ENCODE measurements at regions not wholly inside any gene's neighbourhood (a gene's known extent, or its start where the extent isn't known, plus 50 kb on each side); places are given as distances from the start of the nearest gene placed in this dataset.

DNA sequence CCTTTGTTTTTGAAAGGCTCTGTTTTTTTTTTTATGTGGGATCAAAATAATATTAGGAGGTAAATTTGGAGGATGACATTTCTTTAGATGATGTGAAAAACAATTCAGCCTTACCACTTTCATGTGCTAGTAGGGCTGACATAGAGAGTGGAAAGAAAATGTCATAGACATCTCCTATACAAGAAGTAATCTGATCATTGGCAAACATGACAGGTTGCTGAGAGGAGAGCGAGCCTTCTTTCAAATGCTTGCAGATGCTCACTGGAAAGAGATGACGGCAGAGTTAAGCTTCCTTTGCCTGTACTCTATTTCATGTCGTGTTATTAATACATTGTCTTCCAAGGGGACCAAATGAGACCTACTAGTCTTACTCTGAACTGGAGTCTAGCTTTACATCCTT is 160.1 kb upstream of the DAP start:
- H3K27me3 ChIP-seq (ENCODE audit: control insufficient read depth in 1 of 2, insufficient read depth in 2 of 2, low read length in 2 of 2) = no peaks in the 10 kb centered on the region
- POLR2A ChIA-PET = no interaction called here

DNA sequence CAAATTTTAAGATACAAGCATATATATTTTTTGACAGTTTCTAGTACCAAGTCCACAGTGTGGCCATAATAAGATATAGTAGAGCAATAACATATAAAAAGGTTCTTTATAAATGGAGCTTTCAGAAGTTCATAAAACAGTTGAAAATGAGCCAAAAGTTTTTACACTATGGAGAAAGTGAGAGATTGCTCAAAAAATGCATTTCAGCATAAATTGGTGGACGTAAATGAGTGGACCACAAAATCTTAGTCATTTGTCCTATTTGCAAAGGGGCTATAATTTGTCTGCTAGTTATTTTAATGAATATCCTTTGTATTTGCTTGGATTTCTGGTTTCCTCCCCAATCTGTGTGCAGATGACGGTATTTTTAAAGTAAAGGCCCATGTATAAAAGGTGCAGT is 159.4 kb upstream of the DAP start:
- no peaks in the 10 kb centered on the region for H3K36me3 Mint-ChIP-seq (ENCODE audit: low read depth)
- CTCF ChIA-PET = no interaction called here
- ATAC-seq (ENCODE audit: poor library complexity) = no peak

More for the DNA sequence above, 160.1 kb upstream of the DAP start:
- no peak overlapping the region for H3K27ac ChIP-seq (ENCODE audit: low read depth in 1 of 2, low read length in 2 of 2)
- Mint-ChIP-seq H3K36me3 (ENCODE audit: low read depth) (no peaks in the 10 kb centered on the region), H3K27ac (no peak overlapping the region), H3K9me3 (peaks cover 2% of the 10 kb centered on the region), H3K4me1 (ENCODE audit: low read depth) (no peaks in the 10 kb centered on the region), H3K27me3 (peaks cover 44% of the 10 kb centered on the region), H3K4me3 (no peak overlapping the region)
- no peak overlapping the region for H3K4me3 ChIP-seq (ENCODE audit: low read length)
- intact Hi-C loops (cut with DNase I, micrococcal nuclease) = no loop called here
- DNase-seq (no peak), ATAC-seq (ENCODE audit: poor library complexity) (no peak)
- H3K36me3 ChIP-seq (ENCODE audit: insufficient read depth, low read length) = no peaks in the 10 kb centered on the region
- no peaks in the 10 kb centered on the region for H3K4me1 ChIP-seq (ENCODE audit: insufficient read depth, low read length)
- CTCF ChIA-PET = no interaction called here
- no peaks in the 10 kb centered on the region for H3K9me3 ChIP-seq (ENCODE audit: control insufficient read depth in 1 of 2, insufficient read depth in 1 of 2, low read length in 2 of 2)
- TF ChIP-seq, protein P1, sequence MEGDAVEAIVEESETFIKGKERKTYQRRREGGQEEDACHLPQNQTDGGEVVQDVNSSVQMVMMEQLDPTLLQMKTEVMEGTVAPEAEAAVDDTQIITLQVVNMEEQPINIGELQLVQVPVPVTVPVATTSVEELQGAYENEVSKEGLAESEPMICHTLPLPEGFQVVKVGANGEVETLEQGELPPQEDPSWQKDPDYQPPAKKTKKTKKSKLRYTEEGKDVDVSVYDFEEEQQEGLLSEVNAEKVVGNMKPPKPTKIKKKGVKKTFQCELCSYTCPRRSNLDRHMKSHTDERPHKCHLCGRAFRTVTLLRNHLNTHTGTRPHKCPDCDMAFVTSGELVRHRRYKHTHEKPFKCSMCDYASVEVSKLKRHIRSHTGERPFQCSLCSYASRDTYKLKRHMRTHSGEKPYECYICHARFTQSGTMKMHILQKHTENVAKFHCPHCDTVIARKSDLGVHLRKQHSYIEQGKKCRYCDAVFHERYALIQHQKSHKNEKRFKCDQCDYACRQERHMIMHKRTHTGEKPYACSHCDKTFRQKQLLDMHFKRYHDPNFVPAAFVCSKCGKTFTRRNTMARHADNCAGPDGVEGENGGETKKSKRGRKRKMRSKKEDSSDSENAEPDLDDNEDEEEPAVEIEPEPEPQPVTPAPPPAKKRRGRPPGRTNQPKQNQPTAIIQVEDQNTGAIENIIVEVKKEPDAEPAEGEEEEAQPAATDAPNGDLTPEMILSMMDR (IDR thresholded peaks at IDR 0.05) = no peak

DNA sequence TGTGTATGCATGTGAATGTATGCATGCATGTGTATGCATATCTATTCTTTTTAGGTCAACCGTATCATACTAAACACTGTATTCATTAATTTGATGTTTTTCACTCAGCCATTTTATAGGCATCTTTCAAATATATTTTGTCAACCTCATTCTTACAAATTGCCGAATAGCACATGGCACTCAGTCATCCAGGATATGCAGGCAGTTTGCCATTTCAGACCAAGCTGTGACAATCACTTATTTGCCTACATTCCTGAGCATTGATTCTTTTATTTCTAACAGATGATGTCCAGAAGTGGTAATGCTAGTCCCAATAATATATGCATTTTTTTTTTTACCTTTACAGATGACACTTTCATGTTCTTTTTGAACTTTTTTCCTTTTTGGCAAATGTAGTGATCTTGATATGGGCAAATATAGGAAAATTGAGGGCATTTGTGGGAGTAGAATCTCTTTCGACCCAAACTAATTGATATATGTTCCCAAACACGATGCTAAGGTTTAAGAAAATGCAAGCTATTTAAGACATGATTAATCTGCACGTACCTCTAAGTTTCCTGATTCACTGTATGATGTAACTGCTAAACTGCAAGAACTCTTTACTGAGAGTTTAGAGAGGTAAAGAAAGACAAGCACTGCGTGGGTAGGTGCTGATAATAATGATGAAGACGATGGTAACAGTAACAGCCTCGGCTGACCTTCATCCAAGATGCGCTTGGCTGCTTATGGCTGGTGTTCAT is 153.9 kb upstream of the DAP start:
- Mint-ChIP-seq H3K9me3 (no peaks in the 10 kb centered on the region), H3K36me3 (ENCODE audit: low read depth) (no peaks in the 10 kb centered on the region), H3K4me3 (no peak overlapping the region), H3K27ac (no peak overlapping the region), H3K4me1 (ENCODE audit: low read depth) (no peaks in the 10 kb centered on the region), H3K27me3 (peaks cover 28% of the 10 kb centered on the region)
- H3K27me3 ChIP-seq (ENCODE audit: control insufficient read depth in 1 of 2, insufficient read depth in 2 of 2, low read length in 2 of 2) = peaks cover 0 to 9% of the 10 kb centered on the region in 2 experiments
- CTCF ChIA-PET = no interaction called here
- H3K4me1 ChIP-seq (ENCODE audit: insufficient read depth, low read length) = no peaks in the 10 kb centered on the region
- ATAC-seq (ENCODE audit: poor library complexity) = no peak
- intact Hi-C loops (cut with DNase I, micrococcal nuclease) = no loop called here
- H3K36me3 ChIP-seq (ENCODE audit: insufficient read depth, low read length) = no peaks in the 10 kb centered on the region
- POLR2A ChIA-PET = no interaction called here
- H3K4me3 ChIP-seq (ENCODE audit: low read length) = no peak overlapping the region
- no peak overlapping the region for H3K27ac ChIP-seq (ENCODE audit: low read depth in 1 of 2, low read length in 2 of 2)
- H3K9me3 ChIP-seq (ENCODE audit: control insufficient read depth in 1 of 2, insufficient read depth in 1 of 2, low read length in 2 of 2) = no peaks in the 10 kb centered on the region
- TF ChIP-seq, protein P1 (IDR thresholded peaks at IDR 0.05) = no peak
- DNase-seq = no peak

More for the DNA sequence above, 159.4 kb upstream of the DAP start:
- no peaks in the 10 kb centered on the region for H3K36me3 ChIP-seq (ENCODE audit: insufficient read depth, low read length)
- no peaks in the 10 kb centered on the region for H3K4me1 ChIP-seq (ENCODE audit: insufficient read depth, low read length)
- Mint-ChIP-seq H3K4me1 (ENCODE audit: low read depth) (no peaks in the 10 kb centered on the region), H3K4me3 (no peak overlapping the region), H3K9me3 (no peaks in the 10 kb centered on the region), H3K27me3 (peaks cover 50% of the 10 kb centered on the region), H3K27ac (no peak overlapping the region)
- POLR2A ChIA-PET = no interaction called here
- no peaks in the 10 kb centered on the region for H3K9me3 ChIP-seq (ENCODE audit: control insufficient read depth in 1 of 2, insufficient read depth in 1 of 2, low read length in 2 of 2)
- H3K27me3 ChIP-seq (ENCODE audit: control insufficient read depth in 1 of 2, insufficient read depth in 2 of 2, low read length in 2 of 2) = no peaks in the 10 kb centered on the region
- no peak overlapping the region for H3K4me3 ChIP-seq (ENCODE audit: low read length)
- intact Hi-C loops (cut with DNase I, micrococcal nuclease) = no loop called here
- no peak overlapping the region for H3K27ac ChIP-seq (ENCODE audit: low read depth in 1 of 2, low read length in 2 of 2)
- TF ChIP-seq, protein P1 (IDR thresholded peaks at IDR 0.05) = no peak
- no peak for DNase-seq
